Panc1 (cell line): ENCODE measurements at regions not wholly inside any gene's neighbourhood (a gene's known extent, or its start where the extent isn't known, plus 50 kb on each side); places are given as distances from the start of the nearest gene placed in this dataset.

Experiments used
- ATAC-seq: fragments of 200-7000 bp; cut with Tn5 transposase; 2 replicates; pipeline ENCODE4 v1.9.1; 2020; ENCODE audit warnings: mild to moderate bottlenecking, moderate library complexity
- BruUV-seq: library from RNA; stranded (reverse); fragments of 400-500 nt; replicated peaks from 2 replicates; lab custom pipeline; 2021; lab: Mats Ljungman, UMichigan
- CTCF ChIA-PET: fragments of 300-600 bp; sonication (Branson Sonifier 250); formaldehyde crosslinking; loops from one replicate; lab custom pipeline; 2022; ENCODE audit warnings: antibody characterized with exemption; lab: Charles Lee
- POLR2A ChIA-PET: fragments of 300-600 bp; sonication (Branson Sonifier 250); formaldehyde crosslinking; loops from one replicate; lab custom pipeline; 2022; ENCODE audit warnings: antibody characterized with exemption; lab: Charles Lee
- DNase-seq: peaks from one replicate; pipeline ENCODE4 v3.0.0-alpha.2; 2010; ENCODE audit warnings: low read depth, low spot score
- H3K27ac ChIP-seq: 2 replicates; pipeline ENCODE4 v1.5.1; 2011; ENCODE audit warnings: mild to moderate bottlenecking, low read length, inconsistent platforms
- H3K27me3 ChIP-seq: fragments of 200-500 bp; sonication (Bioruptor generic); 2 replicates; pipeline ENCODE4 v1.6.0; 2014; ENCODE audit warnings: low read length, inconsistent platforms; ENCODE audit not compliant: control insufficient read depth, insufficient read depth
- H3K36me3 ChIP-seq: fragments of 200-500 bp; sonication (Bioruptor generic); 2 replicates; pipeline ENCODE4 v1.5.1; 2014; ENCODE audit warnings: inconsistent platforms, mild to moderate bottlenecking, low read length, moderate library complexity; ENCODE audit not compliant: control insufficient read depth, insufficient read depth
- H3K4me1 ChIP-seq: 2 replicates; pipeline ENCODE4 v1.5.1; 2011; ENCODE audit warnings: inconsistent platforms, mild to moderate bottlenecking, low read length, moderate library complexity; ENCODE audit not compliant: control insufficient read depth, insufficient read depth
- H3K4me3 ChIP-seq, 2 experiments: 2 replicates each; pipeline ENCODE4 v1.5.1; 2011 to 2012; ENCODE audit warnings: low read depth in 2 of 2, low read length in 2 of 2, mild to moderate bottlenecking in 2 of 2, inconsistent platforms in 1 of 2, moderate library complexity in 1 of 2
- H3K9me3 ChIP-seq: fragments of 200-500 bp; sonication (Bioruptor generic); 2 replicates; pipeline ENCODE4 v1.5.1; 2014; ENCODE audit warnings: low read depth, mild to moderate bottlenecking, inconsistent platforms, low read length, moderate library complexity; ENCODE audit not compliant: control insufficient read depth, insufficient read depth
- CTCF ChIP-seq: fragments of 450-650 bp; IDR thresholded peaks from 2 replicates; pipeline ENCODE4 v1.5.1; 2017; ENCODE audit warnings: mild to moderate bottlenecking
- POLR2AphosphoS5 ChIP-seq: IDR thresholded peaks from 2 replicates; pipeline ENCODE4 v1.6.1; 2012; ENCODE audit warnings: mild to moderate bottlenecking, low read depth, low read length, moderate library complexity
- REST ChIP-seq, 2 experiments: IDR thresholded peaks; 2 replicates each; pipeline ENCODE4 v1.6.1; 2011 to 2012; ENCODE audit warnings: low read depth in 2 of 2, control low read depth in 1 of 2, low read length in 1 of 2, mild to moderate bottlenecking in 1 of 2, moderate library complexity in 1 of 2; ENCODE audit not compliant: insufficient read depth in 1 of 2
- SIN3A ChIP-seq: IDR thresholded peaks from 2 replicates; pipeline ENCODE4 v1.6.1; 2012; ENCODE audit warnings: low read depth, mild to moderate bottlenecking, low read length, moderate library complexity, borderline replicate concordance; ENCODE audit not compliant: insufficient read depth
- TCF7L2 ChIP-seq: IDR thresholded peaks from 2 replicates; pipeline ENCODE4 v1.6.1; 2011; ENCODE audit warnings: mild to moderate bottlenecking, low read depth, low read length, inconsistent platforms
- in situ Hi-C: cut with HindIII; loops from 2 replicates; pipeline ENCODE4 v1.10.0; 2016; ENCODE audit warnings: low sequenced_read_pairs, low pct_unique_long_range_greater_than_20kb
- intact Hi-C: fragments of 100-400 bp; cut with micrococcal nuclease; formaldehyde crosslinking; loops from one replicate; pipeline ENCODE4 v1.10.0; 2022; ENCODE audit not compliant: unreplicated experiment

GRCh38 chr5:74450095-74450494, 190.4 kb downstream of the ENC1 start:
- CTCF ChIA-PET: no interaction called here
- intact Hi-C loops: no loop called here
- DNase-seq (no peak), ATAC-seq (no peak)
- Histone ChIP-seq H3K4me3 (no peak overlapping the region), H3K36me3 (no peaks in the 10 kb centered on the region), H3K27ac (no peak overlapping the region), H3K27me3 (no peaks in the 10 kb centered on the region), H3K9me3 (no peaks in the 10 kb centered on the region), H3K4me1 (no peaks in the 10 kb centered on the region)
- in situ Hi-C loops: no loop called here
- TF ChIP-seq REST (IDR thresholded peaks at IDR 0.05; ENCODE audit: insufficient read depth in 1 of 2, low read depth in 2 of 2, low read length in 1 of 2) (no peak), TCF7L2 (no peak), SIN3A (no peak), POLR2AphosphoS5 (no peak), CTCF (no peak)
- BruUV-seq: no TSS peak
- POLR2A ChIA-PET: no interaction called here

- no peaks in the 10 kb centered on the region for H3K4me1 ChIP-seq
- H3K27me3 ChIP-seq: no peaks in the 10 kb centered on the region
- intact Hi-C loops (no loop called here), in situ Hi-C loops (no loop called here)
- no TSS peak for BruUV-seq
- CTCF ChIA-PET: no interaction called here
- H3K4me3 ChIP-seq: no peak overlapping the region
- no peaks in the 10 kb centered on the region for H3K9me3 ChIP-seq
- no peak overlapping the region for H3K27ac ChIP-seq
- POLR2A ChIA-PET: interaction anchor here (0.6 kb wide), 1 partner anchor 893 kb away, joined by 4 read pairs; no protein-coding TSS in a partner anchor
- DNase-seq: no peak
- TF ChIP-seq REST (IDR thresholded peaks at IDR 0.05; ENCODE audit: insufficient read depth in 1 of 2, low read depth in 2 of 2, low read length in 1 of 2) (no peak), SIN3A (no peak), CTCF (no peak), POLR2AphosphoS5 (no peak), TCF7L2 (no peak)
- no peaks in the 10 kb centered on the region for H3K36me3 ChIP-seq
- no peak for ATAC-seq
Observed at GRCh38 chr5:74446725-74447241, 193.7 kb downstream of the ENC1 start.
